MCF 10A (cell line): ENCODE measurements at regions not wholly inside any gene's neighbourhood (a gene's known extent, or its start where the extent isn't known, plus 50 kb on each side); places are given as distances from the start of the nearest gene placed in this dataset.

Source experiments
- BruUV-seq: library from RNA; stranded (reverse); fragments of 400-500 nt; replicated peaks from 2 replicates; lab custom pipeline; 2021; lab: Mats Ljungman, UMichigan
- CTCF ChIA-PET: fragments of 300-600 bp; sonication (Branson Sonifier 250); formaldehyde crosslinking; extraction: SDS; loops from one replicate; lab custom pipeline; 2021; ENCODE audit warnings: antibody characterized with exemption, inconsistent platforms; lab: Yijun Ruan, JAX
- POLR2A ChIA-PET: fragments of 300-600, 350-650 bp; sonication (Branson Sonifier 250); formaldehyde crosslinking; extraction: SDS; loops from one replicate; lab custom pipeline; 2020; ENCODE audit warnings: antibody characterized with exemption, inconsistent platforms; lab: Yijun Ruan, JAX
- DNase-seq: peaks from one replicate; pipeline ENCODE4 v3.0.0-alpha.2; 2018; ENCODE audit not compliant: unreplicated experiment
- H3K27ac Mint-ChIP-seq: one replicate; pipeline ENCODE4 v1.8.0; 2022; ENCODE audit warnings: mild to moderate bottlenecking, low read depth, mixed read lengths; ENCODE audit not compliant: unreplicated experiment
- H3K27me3 Mint-ChIP-seq: one replicate; pipeline ENCODE4 v1.8.0; 2022; ENCODE audit warnings: mixed read lengths; ENCODE audit not compliant: insufficient read depth, unreplicated experiment
- H3K36me3 Mint-ChIP-seq: one replicate; pipeline ENCODE4 v1.8.0; 2022; ENCODE audit warnings: mild to moderate bottlenecking, moderate library complexity, mixed read lengths; ENCODE audit not compliant: insufficient read depth, unreplicated experiment
- H3K4me1 Mint-ChIP-seq: one replicate; pipeline ENCODE4 v1.8.0; 2022; ENCODE audit warnings: mixed read lengths; ENCODE audit not compliant: insufficient read depth, unreplicated experiment
- H3K4me3 Mint-ChIP-seq: one replicate; pipeline ENCODE4 v1.8.0; 2022; ENCODE audit warnings: mild to moderate bottlenecking, moderate library complexity, mixed read lengths; ENCODE audit not compliant: unreplicated experiment
- H3K9me3 Mint-ChIP-seq: one replicate; pipeline ENCODE4 v1.8.0; 2022; ENCODE audit warnings: mixed read lengths; ENCODE audit not compliant: unreplicated experiment
- intact Hi-C: fragments of 100-400 bp; cut with micrococcal nuclease; formaldehyde crosslinking; loops from 2 replicates; pipeline ENCODE4 v1.14.1; 2022
- TF ChIP-seq, protein P1 (sequence below): fragments of 200-600 bp; IDR thresholded peaks from one replicate; pipeline ENCODE4 v1.8.0; 2022; ENCODE audit warnings: antibody characterized with exemption, mild to moderate bottlenecking; ENCODE audit not compliant: unreplicated experiment

DNA sequence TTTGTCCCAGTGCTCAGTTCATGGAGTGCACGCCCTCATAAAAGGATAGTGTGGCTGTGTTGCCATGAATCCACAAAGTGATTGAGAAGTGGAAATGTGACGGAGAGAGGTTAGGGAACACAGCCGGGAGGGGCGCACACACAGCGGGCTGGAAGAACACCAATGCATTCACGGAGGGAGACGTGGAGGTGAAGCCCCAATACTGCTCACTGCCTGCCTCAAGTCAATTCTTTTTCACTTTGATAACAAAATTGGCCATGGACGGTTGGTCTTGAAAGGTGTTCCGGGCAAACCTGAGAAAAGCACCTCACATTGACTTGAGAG, 424.1 kb downstream of the MED10 start:
- Mint-ChIP-seq H3K27me3 (peaks cover 26% of the 10 kb centered on the region), H3K4me1 (no peaks in the 10 kb centered on the region), H3K27ac (no peak overlapping the region), H3K9me3 (peaks cover 8% of the 10 kb centered on the region), H3K36me3 (no peaks in the 10 kb centered on the region), H3K4me3 (no peak overlapping the region)
- ChIA-PET POLR2A (no interaction called here), CTCF (no interaction called here)
- TF ChIP-seq, protein P1, sequence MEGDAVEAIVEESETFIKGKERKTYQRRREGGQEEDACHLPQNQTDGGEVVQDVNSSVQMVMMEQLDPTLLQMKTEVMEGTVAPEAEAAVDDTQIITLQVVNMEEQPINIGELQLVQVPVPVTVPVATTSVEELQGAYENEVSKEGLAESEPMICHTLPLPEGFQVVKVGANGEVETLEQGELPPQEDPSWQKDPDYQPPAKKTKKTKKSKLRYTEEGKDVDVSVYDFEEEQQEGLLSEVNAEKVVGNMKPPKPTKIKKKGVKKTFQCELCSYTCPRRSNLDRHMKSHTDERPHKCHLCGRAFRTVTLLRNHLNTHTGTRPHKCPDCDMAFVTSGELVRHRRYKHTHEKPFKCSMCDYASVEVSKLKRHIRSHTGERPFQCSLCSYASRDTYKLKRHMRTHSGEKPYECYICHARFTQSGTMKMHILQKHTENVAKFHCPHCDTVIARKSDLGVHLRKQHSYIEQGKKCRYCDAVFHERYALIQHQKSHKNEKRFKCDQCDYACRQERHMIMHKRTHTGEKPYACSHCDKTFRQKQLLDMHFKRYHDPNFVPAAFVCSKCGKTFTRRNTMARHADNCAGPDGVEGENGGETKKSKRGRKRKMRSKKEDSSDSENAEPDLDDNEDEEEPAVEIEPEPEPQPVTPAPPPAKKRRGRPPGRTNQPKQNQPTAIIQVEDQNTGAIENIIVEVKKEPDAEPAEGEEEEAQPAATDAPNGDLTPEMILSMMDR, result no peak
- no TSS peak for BruUV-seq
- intact Hi-C loops, result no loop called here
- no peak for DNase-seq

DNA sequence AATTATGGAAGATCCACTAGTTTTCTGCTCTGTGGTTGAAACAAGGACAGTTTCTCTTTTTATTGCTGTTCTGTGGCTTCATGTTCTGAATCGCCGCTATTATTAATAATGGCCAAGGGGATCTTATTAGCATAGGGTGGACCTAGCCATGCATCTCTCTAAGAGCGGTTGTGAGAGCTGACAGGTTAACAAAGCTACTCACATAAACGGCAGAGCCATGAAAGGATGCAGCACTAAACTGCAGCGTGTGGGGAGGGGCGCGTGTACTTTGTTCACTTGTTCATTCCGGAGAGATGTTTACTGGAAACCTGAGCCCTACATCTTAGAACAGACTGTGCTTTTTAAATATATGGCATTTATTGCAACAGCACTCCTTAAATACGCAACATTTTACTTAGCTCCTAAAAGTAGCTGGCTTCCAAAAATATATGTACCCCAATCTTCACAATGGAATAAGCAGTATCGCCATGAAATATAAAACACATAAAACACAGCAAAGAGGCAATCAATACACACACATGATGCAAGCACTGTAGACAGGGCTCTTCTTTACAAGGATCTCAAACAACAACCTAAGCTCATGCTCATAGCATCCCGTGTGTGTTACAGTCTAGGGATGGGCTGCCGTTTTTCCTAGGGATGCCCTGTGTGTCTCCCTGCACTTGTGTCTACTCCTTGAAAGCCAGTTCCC, 424.6 kb downstream of the MED10 start:
- Mint-ChIP-seq H3K27me3 (peaks cover 26% of the 10 kb centered on the region), H3K36me3 (no peaks in the 10 kb centered on the region), H3K4me1 (no peaks in the 10 kb centered on the region), H3K9me3 (peaks cover 8% of the 10 kb centered on the region), H3K27ac (no peak overlapping the region), H3K4me3 (no peak overlapping the region)
- TF ChIP-seq, protein P1, result no peak
- DNase-seq, result no peak
- BruUV-seq, result no TSS peak
- POLR2A ChIA-PET, result no interaction called here
- CTCF ChIA-PET, result no interaction called here
- intact Hi-C loops, result no loop called here

DNA sequence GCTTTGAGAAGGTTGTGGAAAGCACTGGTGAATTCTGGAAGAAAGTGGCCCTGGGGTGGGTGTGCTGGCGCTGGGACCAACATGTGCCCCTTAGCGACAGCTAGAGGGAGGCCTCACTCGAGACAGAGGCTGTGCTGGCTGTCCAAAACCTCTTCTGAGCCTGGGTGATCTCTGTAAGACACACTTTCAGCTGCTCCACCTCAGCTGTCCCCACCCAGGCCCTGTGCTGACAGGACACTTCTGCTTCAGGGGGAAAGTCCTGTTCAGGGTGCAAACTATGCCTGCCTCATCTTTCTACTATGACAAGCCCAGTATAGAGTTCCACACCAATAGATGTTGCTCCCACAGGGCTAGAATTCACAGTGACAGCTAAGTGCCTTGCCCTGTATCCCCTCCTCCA, 426.4 kb downstream of the MED10 start:
- Mint-ChIP-seq H3K36me3 (no peaks in the 10 kb centered on the region), H3K27ac (no peak overlapping the region), H3K27me3 (peaks cover 26% of the 10 kb centered on the region), H3K9me3 (peaks cover 3% of the 10 kb centered on the region), H3K4me1 (no peaks in the 10 kb centered on the region), H3K4me3 (no peak overlapping the region)
- no TSS peak for BruUV-seq
- ChIA-PET POLR2A (no interaction called here), CTCF (no interaction called here)
- DNase-seq, result no peak
- TF ChIP-seq, protein P1, result no peak
- intact Hi-C loops, result no loop called here

- intact Hi-C loops, result no loop called here
- no peaks in the 10 kb centered on the region for H3K36me3 Mint-ChIP-seq
These were observed 427.7 kb downstream of the MED10 start for GRCh38 chr5:5950658-5951057.

More at GRCh38 chr5:5950658-5951057, 427.7 kb downstream of the MED10 start:
- no peaks in the 10 kb centered on the region for H3K9me3 Mint-ChIP-seq
- no peak overlapping the region for H3K4me3 Mint-ChIP-seq
- H3K4me1 Mint-ChIP-seq, result no peaks in the 10 kb centered on the region
- H3K27me3 Mint-ChIP-seq, result peaks cover 24% of the 10 kb centered on the region
- BruUV-seq, result no TSS peak
- TF ChIP-seq, protein P1, result no peak
- CTCF ChIA-PET, result interaction anchor here (0.6 kb wide), 1 partner anchor 326 kb away, joined by 3 read pairs; no protein-coding TSS in a partner anchor
- no peak for DNase-seq
- H3K27ac Mint-ChIP-seq, result no peak overlapping the region
- POLR2A ChIA-PET, result interaction anchor here (0.7 kb wide), 2 partner anchors 135 to 184 kb away, joined by 3 to 6 read pairs; no protein-coding TSS in a partner anchor
